CD1c-positive myeloid dendritic cell (primary cell): ENCODE measurements at regions not wholly inside any gene's neighbourhood (a gene's known extent, or its start where the extent isn't known, plus 50 kb on each side); places are given as distances from the start of the nearest gene placed in this dataset.
A peak's percentile ranks its signal among the peaks of the same experiment; 100 is the strongest.
"Not testable (repeated sequence)": the region's sequence is repeated elsewhere in the genome, so short reads cannot be mapped to it uniquely, and the experiment has no call there.

ENCODE experiments used
- DNase-seq: peaks from one replicate; pipeline ENCODE4 v3.0.0-alpha.2; 2016; ENCODE audit errors: extremely low spot score

GRCh38 chr9:40097992-40098391, 742.5 kb downstream of the SPATA31A1 start:
- not testable (repeated sequence) for DNase-seq

- peak; percentile 36 for DNase-seq
Observed at GRCh38 chr9:40106003-40106782, 750.7 kb downstream of the SPATA31A1 start.

- not testable (repeated sequence) for DNase-seq
Observed at GRCh38 chr9:40106783-40107248, 751.3 kb downstream of the SPATA31A1 start.

- DNase-seq, result not testable (repeated sequence)
Observed at GRCh38 chr9:40107251-40107650, 751.8 kb downstream of the SPATA31A1 start.

- DNase-seq, result not testable (repeated sequence)
Observed at GRCh38 chr9:40108465-40108864, 753.0 kb downstream of the SPATA31A1 start.

- DNase-seq, result not testable (repeated sequence)
Observed at GRCh38 chr9:40110751-40111150, 755.3 kb downstream of the SPATA31A1 start.

GRCh38 chr9:40111571-40111970, 756.1 kb downstream of the SPATA31A1 start:
- peak; percentile 0 for DNase-seq

GRCh38 chr9:40130598-40130997, 775.1 kb downstream of the SPATA31A1 start:
- DNase-seq, result not testable (repeated sequence)

GRCh38 chr9:40169204-40169603, 813.7 kb downstream of the SPATA31A1 start:
- DNase-seq, result not testable (repeated sequence)

- DNase-seq, result not testable (repeated sequence)
Observed at GRCh38 chr9:40173316-40173715, 817.8 kb downstream of the SPATA31A1 start.

- DNase-seq, result not testable (repeated sequence)
Observed at GRCh38 chr9:40174035-40174434, 818.6 kb downstream of the SPATA31A1 start.

- peak; percentile 8 for DNase-seq
Observed at GRCh38 chr9:40177403-40177802, 821.9 kb downstream of the SPATA31A1 start.

- DNase-seq, result not testable (repeated sequence)
Observed at GRCh38 chr9:40191403-40191802, 835.9 kb downstream of the SPATA31A1 start.

- DNase-seq, result not testable (repeated sequence)
Observed at GRCh38 chr9:40192162-40192561, 836.7 kb downstream of the SPATA31A1 start.

GRCh38 chr9:40196165-40196714, 840.8 kb downstream of the SPATA31A1 start:
- DNase-seq, result peak; percentile 0

GRCh38 chr9:40196803-40197202, 841.3 kb downstream of the SPATA31A1 start:
- DNase-seq, result not testable (repeated sequence)

- DNase-seq, result not testable (repeated sequence)
Observed at GRCh38 chr9:40221596-40222233, 866.2 kb downstream of the SPATA31A1 start.

GRCh38 chr9:40222617-40223200, 867.2 kb downstream of the SPATA31A1 start:
- not testable (repeated sequence) for DNase-seq

- DNase-seq, result not testable (repeated sequence)
Observed at GRCh38 chr9:40223353-40223752, 867.9 kb downstream of the SPATA31A1 start.
